Medulla oblongata (tissue), 1 donor: ENCODE measurements at regions not wholly inside any gene's neighbourhood (a gene's known extent, or its start where the extent isn't known, plus 50 kb on each side); places are given as distances from the start of the nearest gene placed in this dataset.
"Not testable (repeated sequence)": the region's sequence is repeated elsewhere in the genome, so short reads cannot be mapped to it uniquely, and the experiment has no call there.

Experiments used
- DNase-seq: peaks from one replicate; pipeline ENCODE4 v3.0.0-alpha.2; 2015; ENCODE audit errors: extremely low spot score

DNA sequence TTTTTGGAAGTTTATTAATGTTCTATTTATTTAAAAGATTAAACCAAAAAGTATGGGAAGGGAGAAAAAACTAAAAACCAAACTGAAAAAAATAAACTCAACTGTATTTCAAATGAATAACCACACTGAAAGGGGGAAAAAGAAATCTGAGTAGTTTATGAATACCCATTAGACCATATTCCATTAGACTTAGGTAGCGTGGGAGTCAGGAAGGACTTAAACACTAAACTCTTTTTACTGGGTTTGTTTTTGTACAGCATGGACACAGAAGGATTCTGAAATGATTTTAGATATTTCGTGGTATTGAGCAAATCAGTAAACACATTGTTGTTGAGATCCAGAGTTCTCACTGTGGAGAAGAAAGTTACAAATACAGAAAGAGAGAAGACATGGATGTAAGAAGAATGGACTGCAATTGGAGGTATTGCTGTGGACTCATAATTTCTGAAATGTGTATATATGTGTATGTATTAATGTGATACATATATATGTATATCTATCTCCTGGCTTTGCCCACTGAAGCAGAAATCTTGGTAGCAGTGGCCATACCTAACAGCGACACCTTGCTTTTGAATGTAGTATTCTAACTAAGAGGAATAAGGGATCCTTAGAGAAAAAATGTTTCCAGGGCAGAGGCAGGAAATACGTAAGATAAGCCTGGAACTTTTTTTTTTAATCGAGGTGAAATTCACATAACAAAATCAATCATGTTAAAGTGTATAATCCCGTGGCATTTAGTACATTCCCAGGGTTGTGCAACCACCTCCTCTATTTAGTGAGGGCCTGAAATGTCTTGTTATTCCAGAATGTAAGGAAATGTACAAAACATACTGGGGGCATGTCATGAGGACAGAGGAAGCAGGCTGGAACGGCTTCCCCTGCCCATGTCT lies 228.8 kb downstream of the SMARCA2 start:
- DNase-seq = no peak

DNA sequence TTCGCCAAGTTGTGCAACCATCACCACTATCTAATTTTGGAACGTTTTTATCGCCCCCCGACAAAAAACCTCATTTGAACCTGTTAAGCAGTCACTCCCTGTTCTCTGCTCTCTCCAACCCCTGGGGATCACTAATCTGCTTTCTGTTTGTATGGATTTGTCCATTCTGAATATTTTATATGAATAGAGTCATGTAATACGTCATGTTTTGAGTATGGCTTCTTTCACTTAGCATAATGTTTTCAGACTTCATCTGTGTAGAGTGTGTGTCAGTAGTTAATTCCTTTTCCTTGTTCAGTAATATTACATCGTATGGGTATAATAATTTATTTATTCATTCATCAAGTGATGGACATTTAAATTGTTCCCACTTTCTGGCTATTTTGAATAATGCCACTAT lies 232.2 kb downstream of the SMARCA2 start:
- DNase-seq = no peak

DNA sequence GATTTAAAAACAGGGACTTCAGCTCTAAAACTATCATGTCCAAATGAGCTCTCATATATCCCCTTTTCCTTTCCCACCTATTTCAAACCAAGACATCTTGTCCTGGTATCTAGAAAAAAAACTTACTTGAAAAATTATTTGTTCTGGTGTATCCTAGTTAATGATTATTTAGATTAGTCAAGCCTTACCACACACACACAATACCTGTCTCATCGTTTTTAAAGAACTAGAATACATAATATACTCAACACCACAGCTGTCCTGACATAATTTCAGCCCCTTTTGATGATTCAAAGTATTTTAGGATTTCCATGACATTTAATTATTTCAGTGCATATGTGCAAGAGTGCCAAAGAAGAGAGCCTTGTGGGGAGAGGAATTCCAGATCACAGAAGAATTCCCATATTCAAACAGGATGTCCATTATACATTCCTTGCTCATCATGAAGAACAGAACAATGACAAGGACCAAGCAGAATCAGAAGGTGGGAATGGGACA lies 233.7 kb downstream of the SMARCA2 start:
- DNase-seq = no peak

- no peak for DNase-seq
These were observed 238.8 kb downstream of the SMARCA2 start for GRCh38 chr9:2253636-2254580.

GRCh38 chr9:2255128-2255527 lies 240.0 kb downstream of the SMARCA2 start:
- DNase-seq = no peak

DNA sequence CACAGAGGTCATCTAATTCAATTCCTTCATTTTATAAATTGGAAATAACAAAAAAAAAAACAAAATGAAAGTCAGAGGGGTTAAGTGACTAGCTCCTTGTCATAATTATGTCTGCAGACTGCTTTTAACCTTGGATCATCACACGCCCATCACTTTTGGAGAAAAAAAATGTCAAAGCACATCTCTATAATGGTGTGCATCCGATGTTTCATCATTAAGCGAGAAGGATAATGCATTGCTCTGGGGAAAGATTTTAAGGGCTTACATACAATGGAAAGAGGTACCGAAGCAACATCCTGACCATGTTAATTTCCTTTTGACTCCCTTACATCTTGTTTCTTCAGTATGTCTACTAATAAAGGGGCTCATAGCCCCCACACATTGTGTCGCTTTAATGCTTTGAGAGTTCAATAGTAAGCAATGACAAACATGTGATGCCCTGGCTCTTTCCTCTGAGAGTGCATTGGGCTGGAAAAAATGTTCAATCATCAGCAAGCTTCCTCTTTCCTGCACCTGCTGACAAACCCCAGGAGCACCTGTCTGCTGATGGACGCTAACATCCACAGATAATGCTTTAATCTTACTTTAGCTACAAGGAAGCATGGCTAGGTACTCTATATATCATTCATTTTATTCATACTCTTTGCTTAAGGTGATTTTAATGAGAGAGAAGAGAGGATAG lies 242.2 kb downstream of the SMARCA2 start:
- DNase-seq = no peak

DNA sequence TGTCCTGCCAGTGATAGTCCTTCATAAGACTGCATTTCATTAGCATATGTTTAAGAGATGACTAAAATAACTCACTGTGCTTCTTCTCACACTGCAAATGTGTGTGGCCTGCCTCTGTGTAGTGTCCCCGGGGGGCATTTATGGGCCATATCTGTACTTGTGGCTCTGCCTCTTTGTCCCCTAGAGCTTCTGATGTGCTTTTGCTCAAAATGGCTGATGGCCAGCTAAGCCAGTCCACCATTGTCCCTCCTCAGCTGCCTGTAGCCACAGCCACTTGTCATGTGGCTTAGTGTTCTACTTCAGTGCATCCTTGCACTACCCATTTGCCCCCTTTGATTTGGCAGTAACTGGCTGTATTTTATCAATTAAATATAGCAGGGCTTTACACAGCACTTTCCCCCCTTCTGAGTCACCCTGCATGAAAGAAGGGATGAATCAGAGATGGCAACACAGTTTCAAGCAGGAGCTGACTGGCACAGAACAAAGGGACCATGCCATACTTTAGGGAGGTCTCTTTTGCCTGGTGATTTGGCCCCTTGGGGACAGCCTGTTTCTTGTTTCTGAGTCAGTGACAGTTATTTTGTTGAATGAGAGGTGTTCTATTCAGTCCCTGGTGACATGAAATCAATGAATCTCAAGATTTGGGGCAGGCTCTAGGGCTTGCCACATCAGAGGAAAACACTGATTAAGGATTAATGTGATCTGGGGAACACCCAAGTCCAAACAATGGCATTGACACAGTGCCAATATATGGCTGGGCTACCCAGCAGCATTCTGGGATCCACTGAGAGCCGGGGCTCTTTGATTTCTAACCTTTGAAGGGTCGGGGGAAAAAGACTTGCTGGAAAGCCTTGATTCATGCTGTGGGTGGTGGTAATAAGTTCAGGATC lies 245.5 kb downstream of the SMARCA2 start:
- no peak for DNase-seq

GRCh38 chr9:2261421-2262103 lies 246.4 kb downstream of the SMARCA2 start:
- no peak for DNase-seq

DNA sequence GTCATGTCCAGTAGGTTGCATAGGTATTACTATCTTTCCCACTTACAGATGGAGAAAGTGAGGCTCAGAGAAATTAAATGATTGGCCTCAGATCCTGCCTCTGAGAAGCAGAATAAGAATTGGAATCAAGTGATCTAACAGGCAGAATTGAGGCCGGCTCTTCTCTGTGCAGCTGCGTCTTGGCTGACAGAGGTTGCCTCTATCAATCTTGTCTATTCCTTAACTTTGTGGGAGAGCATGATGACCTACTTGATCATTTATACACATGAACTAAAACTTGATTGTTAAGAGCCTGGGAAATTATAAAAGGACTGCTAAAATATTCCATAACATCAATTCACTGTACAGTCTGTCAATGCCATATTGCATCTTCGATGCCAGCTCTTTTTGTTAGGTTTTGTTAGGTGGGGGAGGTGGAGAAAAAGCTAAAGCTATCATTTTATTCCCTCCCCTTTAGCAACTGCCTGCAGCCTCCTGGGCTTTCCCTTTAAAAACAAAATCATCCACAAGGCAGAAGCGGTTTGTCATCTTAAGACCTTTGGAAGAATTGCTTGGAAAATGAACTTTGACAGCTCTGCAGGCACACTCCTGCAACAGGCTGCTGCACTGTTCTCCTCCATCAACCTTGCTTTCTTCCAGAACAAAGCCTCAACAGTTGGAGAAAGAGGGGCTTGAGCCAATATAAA lies 247.4 kb downstream of the SMARCA2 start:
- DNase-seq = no peak

DNA sequence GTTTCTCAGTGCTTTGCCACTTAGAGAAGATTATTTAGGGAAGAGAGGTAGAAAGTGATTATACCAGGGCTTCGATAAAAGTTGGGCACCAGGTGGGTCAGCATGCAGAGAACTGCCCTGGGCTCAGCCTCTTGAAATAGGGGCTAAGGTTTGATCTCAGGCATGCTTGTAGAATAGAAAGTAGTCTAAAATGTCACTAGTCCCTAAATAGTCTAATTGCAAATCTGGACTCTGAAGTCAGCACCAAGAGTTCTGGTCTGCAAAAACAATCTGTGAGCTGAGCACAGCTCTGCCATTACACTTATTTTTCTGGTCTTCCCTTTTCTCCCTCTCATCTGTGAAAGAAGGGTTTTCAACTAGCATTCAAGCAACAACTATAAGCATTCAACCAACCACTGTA lies 248.0 kb downstream of the SMARCA2 start:
- DNase-seq = no peak

DNA sequence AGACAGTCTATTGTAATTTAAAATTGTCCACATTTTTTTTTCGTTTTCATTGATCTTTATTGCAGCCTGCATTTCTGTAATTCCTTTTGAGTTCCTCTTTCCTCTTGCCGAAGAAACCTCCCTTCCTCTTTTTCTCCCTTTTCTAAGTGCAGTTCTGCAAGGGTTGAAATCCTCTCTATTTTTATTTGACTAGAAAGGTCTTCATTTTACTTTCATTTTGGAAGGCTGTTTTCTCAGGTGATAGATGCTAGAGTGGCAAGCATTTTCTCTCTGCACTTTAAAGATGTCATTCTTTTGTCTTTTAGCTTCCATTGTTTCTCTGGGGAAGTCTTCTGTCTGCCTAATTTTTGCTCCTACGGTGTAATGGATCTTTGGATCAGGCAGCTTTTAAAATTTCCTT lies 248.5 kb downstream of the SMARCA2 start:
- no peak for DNase-seq

DNA sequence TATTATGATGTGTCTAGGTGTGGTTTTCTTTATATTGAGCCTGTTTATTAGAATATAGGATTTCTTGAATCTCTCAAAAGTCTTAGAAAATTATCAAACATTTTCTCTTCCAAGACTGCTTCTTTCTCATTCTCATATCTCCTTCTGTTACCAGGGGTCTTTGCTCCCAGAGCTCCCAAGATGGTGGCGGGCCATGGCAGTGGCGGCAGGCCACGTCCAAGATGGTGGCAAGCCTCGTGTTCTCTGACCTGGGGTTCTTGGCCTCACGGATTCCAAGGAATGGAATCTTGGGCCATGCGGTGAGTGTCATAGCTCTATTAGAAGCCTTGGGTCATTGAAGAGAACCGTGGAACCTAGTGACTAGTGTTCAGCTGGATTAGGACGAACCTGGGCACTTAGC lies 248.9 kb downstream of the SMARCA2 start:
- no peak for DNase-seq

DNA sequence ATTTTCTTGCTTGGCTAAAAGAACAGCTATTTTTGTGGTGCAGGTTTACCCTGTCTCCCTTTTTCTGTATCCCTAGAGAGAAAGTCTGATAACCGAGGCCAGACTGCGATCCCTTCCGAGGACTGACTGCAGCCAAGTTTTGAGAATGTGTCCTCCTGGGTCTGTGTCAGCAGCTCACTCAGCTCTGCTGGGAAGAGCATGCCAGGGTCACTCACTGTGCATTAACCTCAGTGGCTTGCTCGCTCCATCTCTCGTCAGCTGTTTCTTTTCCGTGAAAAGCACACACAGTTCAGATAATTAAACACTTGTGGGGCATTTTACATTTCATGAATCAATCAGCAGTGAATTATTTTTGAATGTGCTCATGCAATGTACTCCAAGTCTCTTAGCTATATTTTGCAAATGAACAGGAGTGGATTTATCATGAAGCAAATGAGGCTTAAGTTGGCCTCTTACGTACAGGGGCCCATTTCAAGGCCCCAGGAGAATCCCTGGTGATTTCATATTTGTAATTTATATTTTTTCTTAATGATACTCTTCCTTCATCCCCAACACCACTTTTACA lies 252.1 kb downstream of the SMARCA2 start:
- DNase-seq = no peak

GRCh38 chr9:2269778-2270177 lies 254.6 kb downstream of the SMARCA2 start:
- no peak for DNase-seq

DNA sequence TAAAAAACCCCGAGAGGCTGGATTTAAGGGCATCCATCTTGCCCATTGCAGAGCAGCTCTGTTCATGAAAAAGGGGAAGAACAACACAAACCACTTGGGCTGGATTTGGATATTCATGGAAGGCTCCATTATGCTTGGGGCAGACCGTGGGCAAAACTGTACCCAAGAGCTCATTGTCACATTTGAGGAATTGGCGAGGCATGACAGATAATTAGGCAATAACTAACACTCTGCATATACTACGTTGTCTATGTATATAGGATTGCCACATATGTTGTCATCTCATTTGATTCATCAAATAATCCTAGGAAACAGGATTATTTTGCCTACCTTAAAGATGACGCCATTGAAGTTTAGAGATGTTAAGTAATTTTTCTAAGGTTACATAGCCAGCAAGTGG lies 255.4 kb downstream of the SMARCA2 start:
- no peak for DNase-seq

DNA sequence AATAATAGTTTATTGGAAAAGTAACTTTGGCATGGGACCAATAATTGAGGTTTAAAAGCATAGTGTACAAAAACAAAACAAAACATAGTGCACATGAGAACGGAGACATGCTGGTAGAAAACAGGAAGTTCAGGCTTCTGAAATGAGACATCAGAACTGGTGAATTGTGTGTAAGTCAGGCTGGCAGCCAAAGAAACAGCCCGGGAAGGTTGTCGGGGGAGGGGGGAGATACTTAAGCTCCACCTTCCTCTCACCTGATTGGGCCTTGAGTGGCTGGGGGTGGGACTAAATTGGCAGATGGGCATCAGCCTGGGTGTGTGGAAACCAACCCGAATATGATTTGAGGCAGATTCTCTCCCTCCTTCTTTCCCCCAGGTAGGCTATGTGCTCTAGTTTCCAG lies 256.3 kb downstream of the SMARCA2 start:
- DNase-seq = peak; percentile 63

DNA sequence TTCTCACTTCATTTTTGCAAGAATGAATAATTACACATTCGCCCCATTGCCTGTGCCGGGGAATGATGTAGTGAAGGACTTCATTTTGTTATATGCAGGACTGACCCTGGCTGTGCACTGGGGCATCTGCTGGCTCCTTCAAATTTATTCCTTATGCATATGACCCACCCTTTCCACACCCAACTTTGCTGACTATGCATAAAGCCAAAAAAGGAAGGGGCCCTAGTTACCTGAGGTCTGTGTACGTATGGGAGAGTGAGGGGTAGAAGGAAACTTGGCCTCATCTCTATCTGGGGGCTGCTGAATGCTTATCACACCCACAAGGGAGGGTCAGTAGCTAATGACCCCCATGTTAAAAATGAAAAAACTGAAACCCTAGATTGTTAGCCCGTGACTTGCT lies 259.6 kb downstream of the SMARCA2 start:
- DNase-seq = no peak

GRCh38 chr9:2276296-2276695 lies 261.1 kb downstream of the SMARCA2 start:
- no peak for DNase-seq

DNA sequence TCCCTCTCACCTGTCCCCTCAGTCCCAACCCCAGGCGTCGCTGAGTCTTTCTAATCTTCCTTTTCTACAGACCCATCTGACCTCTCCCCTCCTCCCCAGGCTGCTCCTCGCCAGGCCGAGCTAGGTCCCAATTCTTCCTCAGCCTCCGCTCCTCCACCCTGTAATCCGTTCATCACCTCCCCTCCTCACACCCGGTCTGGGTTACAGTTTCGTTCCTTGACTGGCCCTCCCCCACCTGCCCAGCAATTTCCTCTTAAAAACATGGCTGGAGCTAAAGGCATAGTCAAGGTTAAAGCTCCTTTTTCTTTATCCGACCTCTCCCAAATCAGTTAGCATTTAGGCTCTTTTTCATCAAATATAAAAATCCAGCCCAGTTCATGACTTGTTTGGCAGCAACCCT lies 262.0 kb downstream of the SMARCA2 start:
- DNase-seq = not testable (repeated sequence)
